ENCODE measurements at regions not wholly inside any gene's neighbourhood (a gene's known extent, or its start where the extent isn't known, plus 50 kb on each side); places are given as distances from the start of the nearest gene placed in this dataset.

DNA sequence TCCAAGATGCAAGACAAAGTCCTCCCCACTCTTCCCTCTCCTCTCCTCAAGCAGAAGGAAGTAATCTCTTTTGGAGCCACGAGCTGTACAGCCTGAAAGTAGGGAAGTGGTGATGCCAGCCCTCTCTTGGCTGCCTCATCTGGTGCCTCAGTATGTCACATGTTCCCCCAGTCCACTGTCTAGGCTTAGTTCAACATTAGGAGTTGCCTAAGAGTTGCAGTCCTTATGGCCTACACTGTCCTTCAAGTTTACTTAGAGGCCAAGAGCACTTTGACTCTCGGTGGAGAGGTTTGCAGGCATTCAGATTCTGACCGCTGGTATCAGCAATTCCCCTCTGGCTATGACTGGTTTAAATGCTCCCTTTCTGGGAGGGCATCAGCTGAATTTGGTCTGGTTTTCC, 735.6 kb downstream of the GLUD2 start:
- H3K27me3 ChIP-seq (ENCODE audit: control insufficient read depth in 4 of 4, insufficient read depth in 4 of 4, low read length in 3 of 4), result peaks cover 0 to 5% (median 0%) of the 10 kb centered on the region in 4 donors
- no peak for DNase-seq (ENCODE audit: low spot score)
- H3K4me3 ChIP-seq (ENCODE audit: low read depth in 1 of 3, low read length in 3 of 3), result no peak overlapping the region
- 67% methylated on average over 3 of the region's 3 CpGs for WGBS
- H3K9me3 ChIP-seq (ENCODE audit: control insufficient read depth in 4 of 4, low read length in 3 of 4), result no peaks in the 10 kb centered on the region
- no peak overlapping the region for H3K9ac ChIP-seq (ENCODE audit: low read depth in 1 of 2, low read length in 2 of 2)
- H3K4me1 ChIP-seq (ENCODE audit: control insufficient read depth in 4 of 4, insufficient read depth in 4 of 4, low read length in 3 of 4), result no peaks in the 10 kb centered on the region
- H3K27ac ChIP-seq (ENCODE audit: low read depth in 1 of 2, low read length in 2 of 2), result no peak overlapping the region
- TF ChIP-seq, protein P1, sequence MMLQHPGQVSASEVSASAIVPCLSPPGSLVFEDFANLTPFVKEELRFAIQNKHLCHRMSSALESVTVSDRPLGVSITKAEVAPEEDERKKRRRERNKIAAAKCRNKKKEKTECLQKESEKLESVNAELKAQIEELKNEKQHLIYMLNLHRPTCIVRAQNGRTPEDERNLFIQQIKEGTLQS (IDR thresholded peaks at IDR 0.05), result no peak
- TF ChIP-seq HNF4G (IDR thresholded peaks at IDR 0.05) (no peak), TAF1 (conservative IDR thresholded peaks at IDR 0.05) (no peak), JUND (IDR thresholded peaks at IDR 0.05) (no peak), HNF4A (conservative IDR thresholded peaks at IDR 0.05) (no peak), EGR1 (IDR thresholded peaks at IDR 0.05; ENCODE audit: low read depth in 2 of 2) (no peak), FOXA1 (IDR thresholded peaks at IDR 0.05) (no peak), FOXA2 (IDR thresholded peaks at IDR 0.05) (no peak), SP1 (IDR thresholded peaks at IDR 0.05) (no peak), RAD21 (IDR thresholded peaks at IDR 0.05) (no peak), NR2F2 (IDR thresholded peaks at IDR 0.05) (no peak), GABPA (IDR thresholded peaks at IDR 0.05 in 1 of 2, conservative IDR thresholded peaks at IDR 0.05 in 1 of 2) (no peak)
- TF ChIP-seq, protein P2, sequence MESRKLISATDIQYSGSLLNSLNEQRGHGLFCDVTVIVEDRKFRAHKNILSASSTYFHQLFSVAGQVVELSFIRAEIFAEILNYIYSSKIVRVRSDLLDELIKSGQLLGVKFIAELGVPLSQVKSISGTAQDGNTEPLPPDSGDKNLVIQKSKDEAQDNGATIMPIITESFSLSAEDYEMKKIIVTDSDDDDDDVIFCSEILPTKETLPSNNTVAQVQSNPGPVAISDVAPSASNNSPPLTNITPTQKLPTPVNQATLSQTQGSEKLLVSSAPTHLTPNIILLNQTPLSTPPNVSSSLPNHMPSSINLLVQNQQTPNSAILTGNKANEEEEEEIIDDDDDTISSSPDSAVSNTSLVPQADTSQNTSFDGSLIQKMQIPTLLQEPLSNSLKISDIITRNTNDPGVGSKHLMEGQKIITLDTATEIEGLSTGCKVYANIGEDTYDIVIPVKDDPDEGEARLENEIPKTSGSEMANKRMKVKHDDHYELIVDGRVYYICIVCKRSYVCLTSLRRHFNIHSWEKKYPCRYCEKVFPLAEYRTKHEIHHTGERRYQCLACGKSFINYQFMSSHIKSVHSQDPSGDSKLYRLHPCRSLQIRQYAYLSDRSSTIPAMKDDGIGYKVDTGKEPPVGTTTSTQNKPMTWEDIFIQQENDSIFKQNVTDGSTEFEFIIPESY (IDR thresholded peaks at IDR 0.05), result no peak
- TF ChIP-seq, protein P3, sequence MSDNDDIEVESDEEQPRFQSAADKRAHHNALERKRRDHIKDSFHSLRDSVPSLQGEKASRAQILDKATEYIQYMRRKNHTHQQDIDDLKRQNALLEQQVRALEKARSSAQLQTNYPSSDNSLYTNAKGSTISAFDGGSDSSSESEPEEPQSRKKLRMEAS (IDR thresholded peaks at IDR 0.05), result no peak
- TF ChIP-seq, protein P4, sequence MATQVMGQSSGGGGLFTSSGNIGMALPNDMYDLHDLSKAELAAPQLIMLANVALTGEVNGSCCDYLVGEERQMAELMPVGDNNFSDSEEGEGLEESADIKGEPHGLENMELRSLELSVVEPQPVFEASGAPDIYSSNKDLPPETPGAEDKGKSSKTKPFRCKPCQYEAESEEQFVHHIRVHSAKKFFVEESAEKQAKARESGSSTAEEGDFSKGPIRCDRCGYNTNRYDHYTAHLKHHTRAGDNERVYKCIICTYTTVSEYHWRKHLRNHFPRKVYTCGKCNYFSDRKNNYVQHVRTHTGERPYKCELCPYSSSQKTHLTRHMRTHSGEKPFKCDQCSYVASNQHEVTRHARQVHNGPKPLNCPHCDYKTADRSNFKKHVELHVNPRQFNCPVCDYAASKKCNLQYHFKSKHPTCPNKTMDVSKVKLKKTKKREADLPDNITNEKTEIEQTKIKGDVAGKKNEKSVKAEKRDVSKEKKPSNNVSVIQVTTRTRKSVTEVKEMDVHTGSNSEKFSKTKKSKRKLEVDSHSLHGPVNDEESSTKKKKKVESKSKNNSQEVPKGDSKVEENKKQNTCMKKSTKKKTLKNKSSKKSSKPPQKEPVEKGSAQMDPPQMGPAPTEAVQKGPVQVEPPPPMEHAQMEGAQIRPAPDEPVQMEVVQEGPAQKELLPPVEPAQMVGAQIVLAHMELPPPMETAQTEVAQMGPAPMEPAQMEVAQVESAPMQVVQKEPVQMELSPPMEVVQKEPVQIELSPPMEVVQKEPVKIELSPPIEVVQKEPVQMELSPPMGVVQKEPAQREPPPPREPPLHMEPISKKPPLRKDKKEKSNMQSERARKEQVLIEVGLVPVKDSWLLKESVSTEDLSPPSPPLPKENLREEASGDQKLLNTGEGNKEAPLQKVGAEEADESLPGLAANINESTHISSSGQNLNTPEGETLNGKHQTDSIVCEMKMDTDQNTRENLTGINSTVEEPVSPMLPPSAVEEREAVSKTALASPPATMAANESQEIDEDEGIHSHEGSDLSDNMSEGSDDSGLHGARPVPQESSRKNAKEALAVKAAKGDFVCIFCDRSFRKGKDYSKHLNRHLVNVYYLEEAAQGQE (IDR thresholded peaks at IDR 0.05), result no peak
- TF ChIP-seq, protein P5, sequence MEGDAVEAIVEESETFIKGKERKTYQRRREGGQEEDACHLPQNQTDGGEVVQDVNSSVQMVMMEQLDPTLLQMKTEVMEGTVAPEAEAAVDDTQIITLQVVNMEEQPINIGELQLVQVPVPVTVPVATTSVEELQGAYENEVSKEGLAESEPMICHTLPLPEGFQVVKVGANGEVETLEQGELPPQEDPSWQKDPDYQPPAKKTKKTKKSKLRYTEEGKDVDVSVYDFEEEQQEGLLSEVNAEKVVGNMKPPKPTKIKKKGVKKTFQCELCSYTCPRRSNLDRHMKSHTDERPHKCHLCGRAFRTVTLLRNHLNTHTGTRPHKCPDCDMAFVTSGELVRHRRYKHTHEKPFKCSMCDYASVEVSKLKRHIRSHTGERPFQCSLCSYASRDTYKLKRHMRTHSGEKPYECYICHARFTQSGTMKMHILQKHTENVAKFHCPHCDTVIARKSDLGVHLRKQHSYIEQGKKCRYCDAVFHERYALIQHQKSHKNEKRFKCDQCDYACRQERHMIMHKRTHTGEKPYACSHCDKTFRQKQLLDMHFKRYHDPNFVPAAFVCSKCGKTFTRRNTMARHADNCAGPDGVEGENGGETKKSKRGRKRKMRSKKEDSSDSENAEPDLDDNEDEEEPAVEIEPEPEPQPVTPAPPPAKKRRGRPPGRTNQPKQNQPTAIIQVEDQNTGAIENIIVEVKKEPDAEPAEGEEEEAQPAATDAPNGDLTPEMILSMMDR (IDR thresholded peaks at IDR 0.05; ENCODE audit: low read depth, low read length, missing input control), result no peak
- no peaks in the 10 kb centered on the region for H3K36me3 ChIP-seq (ENCODE audit: control insufficient read depth in 4 of 4, insufficient read depth in 3 of 4, low read depth in 1 of 4, low read length in 3 of 4)

DNA sequence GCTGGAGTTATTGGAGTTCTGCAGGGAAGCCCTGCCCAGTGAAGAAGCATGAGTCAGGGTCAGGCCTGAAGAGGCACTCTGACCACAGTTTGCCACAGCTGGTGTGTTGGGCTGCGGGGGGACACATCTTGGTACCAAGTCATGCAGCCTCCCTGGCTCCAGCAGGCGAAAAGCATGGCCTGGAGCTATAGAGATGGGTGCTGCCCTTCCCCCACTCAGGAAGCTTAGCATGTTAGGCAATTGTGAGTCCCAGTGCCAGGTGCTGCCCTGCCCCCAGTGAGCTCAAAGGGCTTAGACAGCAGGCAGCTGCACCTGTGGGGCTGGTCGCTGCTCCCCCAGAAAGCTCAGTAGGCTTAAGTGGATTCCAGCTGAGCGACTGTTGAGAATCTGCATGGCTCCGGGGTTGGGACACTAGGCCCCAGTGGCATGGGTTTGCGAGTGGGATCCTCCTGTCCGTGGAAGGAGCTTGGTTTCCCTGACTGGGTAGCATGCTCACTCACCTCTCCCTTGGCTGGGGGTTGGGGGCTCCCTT, 755.5 kb downstream of the GLUD2 start:
- no peak for DNase-seq (ENCODE audit: low spot score)
- H3K4me1 ChIP-seq (ENCODE audit: control insufficient read depth in 4 of 4, insufficient read depth in 4 of 4, low read length in 3 of 4), result no peaks in the 10 kb centered on the region
- no peaks in the 10 kb centered on the region for H3K36me3 ChIP-seq (ENCODE audit: control insufficient read depth in 4 of 4, insufficient read depth in 3 of 4, low read depth in 1 of 4, low read length in 3 of 4)
- H3K27ac ChIP-seq (ENCODE audit: low read depth in 1 of 2, low read length in 2 of 2), result no peak overlapping the region
- 84% methylated on average over 7 of the region's 7 CpGs for WGBS
- no peak overlapping the region for H3K9ac ChIP-seq (ENCODE audit: low read depth in 1 of 2, low read length in 2 of 2)
- H3K9me3 ChIP-seq (ENCODE audit: control insufficient read depth in 4 of 4, low read length in 3 of 4), result no peaks in the 10 kb centered on the region
- no peak overlapping the region for H3K4me3 ChIP-seq (ENCODE audit: low read depth in 1 of 3, low read length in 3 of 3)
- no peaks in the 10 kb centered on the region for H3K27me3 ChIP-seq (ENCODE audit: control insufficient read depth in 4 of 4, insufficient read depth in 4 of 4, low read length in 3 of 4)
- TF ChIP-seq FOXA2 (IDR thresholded peaks at IDR 0.05), result no peak
- no peak for TF ChIP-seq HNF4A (conservative IDR thresholded peaks at IDR 0.05)
- TF ChIP-seq RAD21 (IDR thresholded peaks at IDR 0.05), result no peak
- no peak for TF ChIP-seq EGR1 (IDR thresholded peaks at IDR 0.05; ENCODE audit: low read depth in 2 of 2)
- no peak for TF ChIP-seq HNF4G (IDR thresholded peaks at IDR 0.05)
- TF ChIP-seq, protein P2 (IDR thresholded peaks at IDR 0.05), result no peak
- TF ChIP-seq, protein P5 (IDR thresholded peaks at IDR 0.05; ENCODE audit: low read depth, low read length, missing input control), result no peak
- no peak for TF ChIP-seq SP1 (IDR thresholded peaks at IDR 0.05)
- TF ChIP-seq TAF1 (conservative IDR thresholded peaks at IDR 0.05), result no peak
- TF ChIP-seq RXRA (IDR thresholded peaks at IDR 0.05), result no peak
- TF ChIP-seq, protein P3 (IDR thresholded peaks at IDR 0.05), result no peak
